ENCODE measurements at regions not wholly inside any gene's neighbourhood (a gene's known extent, or its start where the extent isn't known, plus 50 kb on each side); places are given as distances from the start of the nearest gene placed in this dataset.

DNA sequence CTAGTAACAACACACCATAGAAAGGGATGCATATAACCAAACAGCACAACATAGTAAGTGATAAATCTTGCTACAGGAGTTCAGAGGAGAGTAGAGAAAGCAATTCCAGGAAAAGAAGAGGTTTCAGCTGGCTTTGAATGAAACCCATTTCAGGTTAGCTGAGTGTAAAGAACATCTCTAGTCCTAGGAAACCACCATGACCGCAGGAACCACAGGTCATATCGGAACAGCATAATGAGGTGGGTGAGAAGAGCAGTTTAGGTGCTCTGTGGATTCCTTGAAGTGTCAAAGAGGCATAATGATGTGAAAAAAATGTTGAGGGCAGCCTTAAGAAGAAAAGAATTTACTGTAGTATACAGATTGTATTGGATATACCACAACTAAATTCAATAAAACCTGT is 507.5 kb downstream of the MTRR start:
- no peak overlapping the region for H3K4me3 ChIP-seq (ENCODE audit: control insufficient read depth, low read depth, low read length)
- TF ChIP-seq, protein P1, sequence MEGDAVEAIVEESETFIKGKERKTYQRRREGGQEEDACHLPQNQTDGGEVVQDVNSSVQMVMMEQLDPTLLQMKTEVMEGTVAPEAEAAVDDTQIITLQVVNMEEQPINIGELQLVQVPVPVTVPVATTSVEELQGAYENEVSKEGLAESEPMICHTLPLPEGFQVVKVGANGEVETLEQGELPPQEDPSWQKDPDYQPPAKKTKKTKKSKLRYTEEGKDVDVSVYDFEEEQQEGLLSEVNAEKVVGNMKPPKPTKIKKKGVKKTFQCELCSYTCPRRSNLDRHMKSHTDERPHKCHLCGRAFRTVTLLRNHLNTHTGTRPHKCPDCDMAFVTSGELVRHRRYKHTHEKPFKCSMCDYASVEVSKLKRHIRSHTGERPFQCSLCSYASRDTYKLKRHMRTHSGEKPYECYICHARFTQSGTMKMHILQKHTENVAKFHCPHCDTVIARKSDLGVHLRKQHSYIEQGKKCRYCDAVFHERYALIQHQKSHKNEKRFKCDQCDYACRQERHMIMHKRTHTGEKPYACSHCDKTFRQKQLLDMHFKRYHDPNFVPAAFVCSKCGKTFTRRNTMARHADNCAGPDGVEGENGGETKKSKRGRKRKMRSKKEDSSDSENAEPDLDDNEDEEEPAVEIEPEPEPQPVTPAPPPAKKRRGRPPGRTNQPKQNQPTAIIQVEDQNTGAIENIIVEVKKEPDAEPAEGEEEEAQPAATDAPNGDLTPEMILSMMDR (IDR thresholded peaks at IDR 0.05; ENCODE audit: control insufficient read depth, insufficient read depth, low read depth, low read length, missing control alignments), result no peak
- DNase-seq (ENCODE audit: low read depth), result no peak

DNA sequence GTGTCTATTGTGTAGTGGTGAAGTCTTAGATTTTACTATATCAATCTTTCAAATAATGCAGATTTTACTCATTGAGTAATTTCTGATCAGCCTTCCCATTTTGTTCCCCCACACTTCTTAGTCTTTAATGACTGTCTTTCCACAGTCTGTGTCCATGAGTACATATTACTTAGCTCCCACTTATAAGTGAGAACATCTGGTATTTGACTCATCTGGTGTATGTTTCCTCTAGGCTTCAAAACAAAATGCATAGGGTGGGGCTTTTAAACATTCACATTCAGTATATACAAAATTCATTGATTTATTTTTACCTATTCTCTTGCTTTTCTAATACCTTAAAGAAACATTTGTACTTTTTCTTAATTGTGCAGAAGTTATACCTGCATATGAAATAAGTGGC is 513.0 kb downstream of the MTRR start:
- no peak overlapping the region for H3K4me3 ChIP-seq (ENCODE audit: control insufficient read depth, low read depth, low read length)
- TF ChIP-seq, protein P1 (IDR thresholded peaks at IDR 0.05; ENCODE audit: control insufficient read depth, insufficient read depth, low read depth, low read length, missing control alignments), result no peak
- DNase-seq (ENCODE audit: low read depth), result no peak

DNA sequence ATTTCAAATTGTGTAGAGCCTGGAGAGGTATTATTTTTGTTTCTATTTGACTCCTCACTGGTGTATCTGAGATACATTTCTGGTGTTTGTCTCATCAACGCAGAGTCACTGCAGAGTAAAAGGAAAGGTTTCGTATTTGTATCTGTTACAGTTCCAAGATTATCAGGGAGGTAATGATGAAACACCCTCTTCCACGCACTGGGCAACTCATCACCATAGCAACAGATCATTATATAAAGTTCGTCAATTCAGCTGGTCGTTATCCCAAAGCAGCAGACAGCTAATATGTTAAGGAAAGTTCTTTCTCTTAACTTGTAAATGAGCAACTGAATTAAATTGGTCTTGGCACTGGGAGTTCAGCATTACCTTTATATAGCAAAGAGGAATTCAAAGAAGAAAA is 513.5 kb downstream of the MTRR start:
- H3K4me3 ChIP-seq (ENCODE audit: control insufficient read depth, low read depth, low read length), result no peak overlapping the region
- DNase-seq (ENCODE audit: low read depth), result no peak
- TF ChIP-seq, protein P1 (IDR thresholded peaks at IDR 0.05; ENCODE audit: control insufficient read depth, insufficient read depth, low read depth, low read length, missing control alignments), result no peak

DNA sequence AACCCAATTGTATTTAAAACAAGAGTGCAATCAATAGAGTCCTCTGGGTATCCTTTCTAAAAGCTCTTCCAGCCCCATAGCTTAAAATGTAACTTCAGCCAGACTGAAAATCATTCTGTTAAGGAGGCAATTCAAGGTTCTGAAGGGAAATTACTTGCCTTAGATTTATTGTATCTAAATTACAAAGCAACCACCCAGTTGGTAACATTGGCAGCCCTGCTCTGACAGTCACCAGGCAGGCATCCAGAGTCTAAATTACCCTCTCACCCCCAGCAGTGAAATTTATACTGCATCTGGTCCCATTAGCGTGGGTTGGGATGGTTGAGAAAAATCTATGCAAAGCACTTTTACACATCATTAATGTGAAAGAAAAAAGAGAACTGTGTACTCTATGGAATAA is 514.7 kb downstream of the MTRR start:
- TF ChIP-seq, protein P1 (IDR thresholded peaks at IDR 0.05; ENCODE audit: control insufficient read depth, insufficient read depth, low read depth, low read length, missing control alignments), result no peak
- DNase-seq (ENCODE audit: low read depth), result no peak

DNA sequence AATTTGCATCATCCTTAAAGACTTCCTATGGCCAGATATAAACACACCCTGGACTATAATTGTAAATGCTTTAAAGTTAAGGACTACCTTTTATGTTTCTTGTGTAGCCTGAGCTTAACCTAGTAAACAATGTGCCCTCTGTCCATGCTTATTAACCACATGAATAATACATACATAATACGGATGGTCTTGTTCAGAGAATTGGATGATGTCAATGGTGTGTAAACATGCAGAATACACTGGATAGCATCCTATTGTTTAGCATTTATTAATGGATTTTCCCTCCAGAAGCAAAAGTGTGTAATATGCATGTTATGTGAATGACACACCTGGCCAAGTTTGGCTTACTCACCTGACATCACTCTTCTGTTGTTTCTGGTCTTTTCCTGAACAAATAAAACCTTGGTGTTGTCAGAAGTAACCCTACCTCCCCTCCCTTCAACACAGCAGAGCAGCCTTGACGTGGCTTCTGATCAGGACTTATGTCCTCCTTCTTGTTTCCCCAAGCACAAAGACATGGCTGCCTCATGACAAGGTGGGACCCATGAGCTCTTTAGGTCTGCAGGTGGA is 517.9 kb downstream of the MTRR start:
- no peak for DNase-seq (ENCODE audit: low read depth)
- no peak overlapping the region for H3K4me3 ChIP-seq (ENCODE audit: control insufficient read depth, low read depth, low read length)
- TF ChIP-seq, protein P1 (IDR thresholded peaks at IDR 0.05; ENCODE audit: control insufficient read depth, insufficient read depth, low read depth, low read length, missing control alignments), result no peak

More for the DNA sequence above, 514.7 kb downstream of the MTRR start:
- no peak overlapping the region for H3K4me3 ChIP-seq (ENCODE audit: control insufficient read depth, low read depth, low read length)

DNA sequence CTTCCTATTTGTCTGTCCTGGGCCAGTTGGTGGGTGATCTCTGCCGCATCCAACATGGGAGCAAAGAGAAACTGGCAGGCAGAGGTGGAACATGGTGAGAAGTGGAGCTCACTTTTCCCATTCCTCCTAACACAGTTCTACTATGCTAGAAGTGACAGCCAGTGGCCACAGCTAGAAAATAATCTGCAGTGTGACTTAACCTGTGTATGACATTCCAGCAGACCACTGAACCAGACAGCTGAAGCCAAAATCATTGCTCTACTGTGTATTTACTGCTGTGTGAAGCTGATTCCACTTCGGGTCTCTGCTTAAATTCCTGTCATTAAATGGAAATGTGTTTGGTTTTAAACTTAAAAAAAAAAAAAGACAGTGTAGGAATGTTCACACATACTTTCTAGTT is 523.0 kb downstream of the MTRR start:
- TF ChIP-seq, protein P1 (IDR thresholded peaks at IDR 0.05; ENCODE audit: control insufficient read depth, insufficient read depth, low read depth, low read length, missing control alignments), result no peak
- no peak overlapping the region for H3K4me3 ChIP-seq (ENCODE audit: control insufficient read depth, low read depth, low read length)
- DNase-seq (ENCODE audit: low read depth), result no peak

DNA sequence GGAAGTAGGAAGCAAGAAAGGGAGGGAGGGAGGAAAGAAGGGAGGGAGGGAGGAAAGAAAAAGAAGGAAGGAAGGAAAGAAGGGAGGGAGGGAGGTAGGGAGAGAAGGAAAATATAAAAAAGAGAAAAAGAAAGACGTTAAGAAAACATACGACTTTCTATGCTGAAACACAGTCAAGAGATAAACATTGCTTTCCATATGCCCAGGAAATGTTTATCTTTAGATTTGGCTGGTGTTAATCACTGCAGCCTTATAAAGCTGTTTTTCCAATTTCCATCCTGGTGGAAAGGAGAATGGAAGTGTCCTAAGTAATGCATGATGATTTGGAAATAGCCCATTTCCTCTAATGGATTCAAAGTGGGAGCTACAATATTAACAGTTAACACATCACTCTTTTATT is 524.3 kb downstream of the MTRR start:
- TF ChIP-seq, protein P1 (IDR thresholded peaks at IDR 0.05; ENCODE audit: control insufficient read depth, insufficient read depth, low read depth, low read length, missing control alignments), result no peak
- DNase-seq (ENCODE audit: low read depth), result no peak
- H3K4me3 ChIP-seq (ENCODE audit: control insufficient read depth, low read depth, low read length), result no peak overlapping the region
